Amniotic stem cell (primary cell): ENCODE measurements at regions not wholly inside any gene's neighbourhood (a gene's known extent, or its start where the extent isn't known, plus 50 kb on each side); places are given as distances from the start of the nearest gene placed in this dataset.
A peak's percentile ranks its signal among the peaks of the same experiment; 100 is the strongest.
"Not testable (repeated sequence)": the region's sequence is repeated elsewhere in the genome, so short reads cannot be mapped to it uniquely, and the experiment has no call there.

Experiments
- DNase-seq: peaks from one replicate; lab custom pipeline; 2025; lab: John Stamatoyannopoulos, UW

DNA sequence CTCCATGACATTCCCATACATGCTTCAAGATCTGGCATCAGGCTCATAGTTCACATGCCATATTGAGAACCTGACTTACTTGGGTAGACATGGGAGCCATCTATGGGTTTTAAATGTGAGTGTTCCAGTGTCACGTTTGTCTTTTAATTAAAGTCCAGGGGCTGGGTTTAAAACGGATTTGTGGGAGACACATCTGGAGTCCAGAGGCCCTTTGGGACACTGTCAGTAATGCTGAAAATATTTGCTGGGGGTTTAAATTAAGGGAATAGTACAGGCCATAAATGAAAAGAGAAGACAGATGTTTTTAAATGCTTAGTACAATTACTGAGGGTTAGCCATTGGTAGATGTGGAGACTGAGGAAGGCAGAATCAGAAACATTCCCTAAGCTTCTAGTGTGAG is 478.0 kb downstream of the PID1 start:
- DNase-seq: no peak

GRCh38 chr2:228786901-228787300 is 484.2 kb downstream of the PID1 start:
- DNase-seq: no peak

GRCh38 chr2:228782281-228782680 is 488.8 kb downstream of the PID1 start:
- no peak for DNase-seq

- no peak for DNase-seq
These were observed 493.2 kb downstream of the PID1 start for GRCh38 chr2:228777855-228778355.

- no peak for DNase-seq
These were observed 496.5 kb downstream of the PID1 start for GRCh38 chr2:228774548-228774947.

DNA sequence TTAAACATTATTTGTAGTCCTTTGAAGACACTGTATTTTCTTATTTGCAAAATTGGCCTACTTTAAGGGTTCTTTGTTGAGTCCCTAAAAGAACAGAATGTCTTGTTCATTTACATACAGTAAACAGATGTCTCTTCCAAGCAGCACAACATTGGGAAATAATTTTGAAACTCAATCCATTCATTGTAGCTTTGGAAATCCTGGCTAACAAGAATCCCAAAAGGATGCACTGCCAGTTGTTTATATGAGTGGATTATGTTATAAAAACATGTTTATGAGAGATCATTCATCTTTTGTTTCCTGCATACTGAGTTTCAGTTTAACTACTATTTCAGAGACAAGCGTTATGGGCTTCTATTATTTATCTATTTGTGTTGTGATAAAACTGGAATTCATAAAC is 499.3 kb downstream of the PID1 start:
- no peak for DNase-seq

DNA sequence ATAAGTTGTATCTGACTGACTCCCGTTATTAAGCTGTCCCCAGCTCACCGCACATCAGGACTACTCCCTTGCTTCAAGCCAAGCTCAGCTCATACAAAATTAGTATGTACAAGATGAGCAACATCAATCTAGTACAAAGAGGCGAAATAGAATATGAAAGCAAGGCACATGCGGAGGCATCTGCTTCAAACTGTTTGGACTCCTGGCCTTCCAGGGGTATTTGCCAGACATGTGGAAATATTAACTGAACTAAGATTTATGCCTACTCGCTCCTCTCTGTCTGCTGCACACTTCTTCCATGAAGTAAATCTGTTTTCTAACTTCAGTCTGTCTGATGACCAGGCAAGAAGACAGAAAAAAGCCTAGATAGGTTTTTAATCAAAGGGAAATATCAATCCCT is 499.8 kb downstream of the PID1 start:
- DNase-seq: no peak

DNA sequence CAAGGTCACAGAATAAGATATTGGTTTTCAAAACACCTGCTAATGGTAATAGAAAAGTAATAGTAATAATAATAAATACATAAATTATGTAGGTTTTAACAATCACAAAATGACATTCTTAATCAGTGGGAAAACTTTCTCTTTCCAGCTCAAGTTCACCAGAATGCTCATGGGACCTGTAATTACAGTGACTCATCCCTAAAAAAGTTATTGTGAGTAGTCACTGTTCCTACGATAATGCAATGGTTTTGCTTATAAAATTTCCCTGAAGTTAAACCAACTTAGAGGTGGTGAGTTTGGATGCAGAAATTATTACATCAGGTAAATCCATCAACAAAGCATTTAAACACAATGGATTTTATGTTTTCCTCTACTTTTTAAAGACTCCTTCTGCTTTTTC is 502.3 kb downstream of the PID1 start:
- peak; percentile 56 for DNase-seq

GRCh38 chr2:228768141-228768540 is 502.9 kb downstream of the PID1 start:
- not testable (repeated sequence) for DNase-seq

DNA sequence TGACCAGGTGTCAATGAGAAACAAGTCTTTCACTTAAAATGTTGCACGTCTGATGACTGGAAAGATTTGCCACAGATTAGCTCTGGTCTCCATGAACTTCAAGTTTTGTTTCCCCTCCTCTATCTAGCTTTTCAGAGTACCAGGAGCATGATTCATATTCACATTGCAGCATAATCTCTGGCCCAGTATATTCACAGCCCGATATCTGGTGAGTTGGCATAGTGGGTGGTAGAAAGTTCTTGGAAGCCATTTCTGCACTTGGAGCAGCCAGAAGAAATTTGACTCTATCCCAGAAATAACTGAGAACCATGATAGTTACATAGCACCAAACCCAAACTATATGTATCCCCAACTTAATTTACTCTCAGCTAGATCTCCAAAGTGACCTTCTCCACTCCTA is 503.9 kb downstream of the PID1 start:
- DNase-seq: peak; percentile 20

- DNase-seq: no peak
These were observed 507.6 kb downstream of the PID1 start for GRCh38 chr2:228763379-228763981.

- no peak for DNase-seq
These were observed 508.5 kb downstream of the PID1 start for GRCh38 chr2:228762565-228762964.

GRCh38 chr2:228755661-228756060 is 515.4 kb downstream of the PID1 start:
- not testable (repeated sequence) for DNase-seq

GRCh38 chr2:228747483-228747882 is 523.6 kb downstream of the PID1 start:
- DNase-seq: no peak

GRCh38 chr2:228738671-228739380 is 532.3 kb downstream of the PID1 start:
- no peak for DNase-seq

- DNase-seq: no peak
These were observed 535.4 kb downstream of the PID1 start for GRCh38 chr2:228735697-228736096.

GRCh38 chr2:228731517-228731916 is 539.6 kb downstream of the PID1 start:
- peak; percentile 39 for DNase-seq

DNA sequence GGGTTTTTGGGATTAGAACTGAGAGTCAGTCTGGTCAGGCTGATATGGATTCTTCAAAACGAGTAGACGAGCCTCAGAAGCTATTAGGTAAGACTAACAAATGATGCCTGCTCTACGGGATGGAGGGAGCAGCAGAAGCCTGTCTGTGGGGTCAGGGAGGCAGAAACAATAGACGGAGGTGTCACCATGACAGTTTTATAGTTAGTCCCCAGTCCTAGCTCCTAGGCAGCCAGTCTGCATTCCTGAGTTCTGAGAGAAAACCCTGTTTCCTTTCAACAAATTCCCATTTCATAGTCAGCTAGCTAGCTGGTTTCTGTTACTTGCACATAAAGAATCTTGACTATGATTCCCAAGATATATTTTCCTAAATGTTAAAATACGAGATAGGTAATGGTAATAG is 542.1 kb downstream of the PID1 start:
- DNase-seq: no peak

DNA sequence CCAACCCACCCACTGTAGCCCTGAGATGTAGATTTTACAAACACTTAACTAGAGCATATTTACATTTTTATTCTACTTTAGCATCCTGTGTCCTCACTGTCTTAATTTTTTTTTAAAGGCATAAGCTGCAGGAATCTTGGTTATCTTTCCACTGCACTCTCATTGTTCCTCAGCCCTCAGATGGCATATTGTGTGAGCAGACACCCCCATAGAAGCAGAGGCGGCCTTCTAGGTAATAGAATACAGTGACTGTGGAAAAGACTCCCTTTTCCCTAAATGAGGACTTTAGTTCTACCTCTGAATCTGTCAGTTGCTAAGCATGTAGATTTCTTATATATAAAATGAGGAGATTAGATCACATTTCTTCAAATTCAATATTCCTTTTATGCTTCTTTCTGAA is 543.5 kb upstream of the SPHKAP start:
- DNase-seq: no peak

- DNase-seq: no peak
These were observed 542.1 kb upstream of the SPHKAP start for GRCh38 chr2:228723599-228723998.

- DNase-seq: no peak
These were observed 540.8 kb upstream of the SPHKAP start for GRCh38 chr2:228722311-228722710.

GRCh38 chr2:228720895-228721294 is 539.4 kb upstream of the SPHKAP start:
- DNase-seq: no peak

DNA sequence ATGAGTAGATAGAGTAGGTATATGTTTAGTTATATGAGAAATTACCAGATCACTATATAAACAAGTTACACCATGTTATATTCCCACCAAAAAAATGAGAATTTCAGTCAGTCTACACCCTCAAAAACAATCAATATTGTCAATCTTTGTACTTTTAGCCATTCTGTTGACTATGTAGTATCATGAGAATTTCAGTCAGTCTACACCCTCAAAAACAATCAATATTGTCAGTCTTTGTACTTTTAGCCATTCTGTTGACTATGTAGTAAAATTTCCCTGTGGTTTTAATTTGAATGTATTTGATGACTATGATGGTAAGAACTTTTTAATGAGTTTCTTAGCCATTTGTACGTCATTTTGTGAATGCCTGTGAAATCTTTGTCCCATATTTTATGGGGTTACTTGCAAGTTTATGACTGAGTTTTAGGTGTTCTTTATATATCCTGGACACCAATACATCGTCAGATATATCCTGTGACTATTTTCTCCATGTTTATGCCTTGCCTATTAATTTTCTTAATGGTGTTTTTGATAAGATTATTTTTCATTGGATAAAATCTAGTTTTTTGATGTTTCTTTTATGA is 528.4 kb upstream of the SPHKAP start:
- DNase-seq: no peak
